Neural crest cell (in vitro differentiated cells): ENCODE measurements at regions not wholly inside any gene's neighbourhood (a gene's known extent, or its start where the extent isn't known, plus 50 kb on each side); places are given as distances from the start of the nearest gene placed in this dataset.
"Not testable (repeated sequence)": the region's sequence is repeated elsewhere in the genome, so short reads cannot be mapped to it uniquely, and the experiment has no call there.

Experiments used
- DNase-seq: peaks from one replicate; pipeline ENCODE4 v3.0.0; 2021; ENCODE audit warnings: low read depth, mixed read lengths, low spot score
- H3K27ac Mint-ChIP-seq: one replicate; pipeline ENCODE4 v1.8.0; 2021; ENCODE audit warnings: mild to moderate bottlenecking, mixed read lengths; ENCODE audit not compliant: unreplicated experiment
- H3K27me3 Mint-ChIP-seq: 2 replicates; pipeline ENCODE4 v1.8.0; 2021; ENCODE audit warnings: low read depth, mild to moderate bottlenecking, mixed read lengths
- H3K36me3 Mint-ChIP-seq: 2 replicates; pipeline ENCODE4 v1.8.0; 2021; ENCODE audit warnings: low read depth, mild to moderate bottlenecking, mixed read lengths
- H3K4me1 Mint-ChIP-seq: 2 replicates; pipeline ENCODE4 v1.8.0; 2021; ENCODE audit warnings: mixed read lengths
- H3K4me3 Mint-ChIP-seq: one replicate; pipeline ENCODE4 v1.8.0; 2021; ENCODE audit warnings: mild to moderate bottlenecking, mixed read lengths
- H3K9me3 Mint-ChIP-seq: 2 replicates; pipeline ENCODE4 v1.8.0; 2021; ENCODE audit warnings: mixed read lengths
- TF ChIP-seq, protein P1 (sequence below): fragments of 200-600 bp; sonication (generic); conservative IDR thresholded peaks from 2 replicates; pipeline ENCODE4 v1.5.0; 2021; ENCODE audit warnings: antibody characterized with exemption, mild to moderate bottlenecking

DNA sequence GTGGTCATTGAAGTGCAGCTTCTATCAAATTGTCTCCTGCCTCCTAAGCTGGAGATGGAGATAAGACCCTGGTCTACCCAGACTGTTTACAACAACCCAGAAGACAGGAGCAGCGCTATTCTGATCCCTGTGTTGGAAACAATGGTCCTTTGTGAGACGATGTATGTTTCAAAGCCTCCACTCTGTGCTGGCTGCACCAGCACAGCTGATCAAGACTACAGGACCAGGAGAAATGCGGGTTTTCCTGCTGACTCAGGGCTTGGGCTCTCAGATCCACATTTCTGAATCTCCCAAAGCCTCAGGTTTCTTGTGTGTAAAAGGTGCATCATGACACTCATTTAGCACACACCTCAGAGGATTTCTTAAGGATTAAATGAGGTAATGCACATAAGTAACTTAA is 92.0 kb downstream of the POU3F3 start:
- Mint-ChIP-seq H3K36me3 (no peaks in the 10 kb centered on the region), H3K27me3 (peaks cover 3% of the 10 kb centered on the region), H3K4me1 (peaks cover 37% of the 10 kb centered on the region), H3K4me3 (no peak overlapping the region), H3K9me3 (no peaks in the 10 kb centered on the region), H3K27ac (no peak overlapping the region)
- DNase-seq, result no peak
- TF ChIP-seq, protein P1, sequence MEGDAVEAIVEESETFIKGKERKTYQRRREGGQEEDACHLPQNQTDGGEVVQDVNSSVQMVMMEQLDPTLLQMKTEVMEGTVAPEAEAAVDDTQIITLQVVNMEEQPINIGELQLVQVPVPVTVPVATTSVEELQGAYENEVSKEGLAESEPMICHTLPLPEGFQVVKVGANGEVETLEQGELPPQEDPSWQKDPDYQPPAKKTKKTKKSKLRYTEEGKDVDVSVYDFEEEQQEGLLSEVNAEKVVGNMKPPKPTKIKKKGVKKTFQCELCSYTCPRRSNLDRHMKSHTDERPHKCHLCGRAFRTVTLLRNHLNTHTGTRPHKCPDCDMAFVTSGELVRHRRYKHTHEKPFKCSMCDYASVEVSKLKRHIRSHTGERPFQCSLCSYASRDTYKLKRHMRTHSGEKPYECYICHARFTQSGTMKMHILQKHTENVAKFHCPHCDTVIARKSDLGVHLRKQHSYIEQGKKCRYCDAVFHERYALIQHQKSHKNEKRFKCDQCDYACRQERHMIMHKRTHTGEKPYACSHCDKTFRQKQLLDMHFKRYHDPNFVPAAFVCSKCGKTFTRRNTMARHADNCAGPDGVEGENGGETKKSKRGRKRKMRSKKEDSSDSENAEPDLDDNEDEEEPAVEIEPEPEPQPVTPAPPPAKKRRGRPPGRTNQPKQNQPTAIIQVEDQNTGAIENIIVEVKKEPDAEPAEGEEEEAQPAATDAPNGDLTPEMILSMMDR, result no peak

DNA sequence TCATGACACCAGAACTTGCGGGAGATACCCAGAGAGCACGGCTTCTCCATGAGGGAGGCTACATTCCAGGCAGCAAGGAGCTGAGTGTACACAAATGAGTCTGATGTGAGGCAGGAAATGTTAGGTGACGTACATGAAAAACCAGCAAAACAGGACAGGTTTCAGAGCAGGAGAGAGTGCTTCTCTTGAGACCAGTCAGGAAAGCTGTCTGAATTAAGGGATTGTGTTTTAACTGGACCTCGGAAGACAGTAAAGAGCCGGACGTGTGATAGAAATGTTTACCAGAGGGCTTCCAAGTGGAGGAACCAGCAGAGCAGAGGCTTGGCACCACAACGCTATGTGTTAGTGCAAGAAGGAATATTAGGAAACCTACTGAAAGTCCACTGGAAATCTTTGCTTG is 90.4 kb upstream of the MRPS9 start:
- H3K4me1 Mint-ChIP-seq, result peaks cover 37% of the 10 kb centered on the region
- not testable (repeated sequence) for H3K4me3 Mint-ChIP-seq, H3K27me3 Mint-ChIP-seq, H3K9me3 Mint-ChIP-seq, H3K27ac Mint-ChIP-seq, DNase-seq, H3K36me3 Mint-ChIP-seq

DNA sequence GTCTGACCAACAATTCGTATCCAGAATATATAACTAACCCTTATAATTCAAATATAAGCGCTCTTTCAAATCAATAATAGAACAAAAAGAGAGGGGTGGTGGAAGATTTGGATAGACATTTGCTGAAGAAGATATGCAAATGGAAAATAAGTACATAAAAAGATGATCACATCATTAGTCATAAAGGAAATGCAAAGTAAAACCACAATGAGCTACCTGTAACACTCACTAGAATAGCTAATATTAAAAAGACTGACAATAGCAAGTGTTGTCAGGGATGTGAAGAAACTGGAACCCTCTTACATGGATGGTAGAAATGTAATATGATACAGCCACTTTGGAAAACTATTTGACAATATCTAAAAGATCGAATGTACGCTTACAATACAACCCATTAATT is 84.9 kb upstream of the MRPS9 start:
- Mint-ChIP-seq H3K27me3 (peaks cover 6% of the 10 kb centered on the region), H3K9me3 (peaks cover 6% of the 10 kb centered on the region), H3K36me3 (peaks cover 5% of the 10 kb centered on the region), H3K27ac (no peak overlapping the region), H3K4me1 (peaks cover 9% of the 10 kb centered on the region), H3K4me3 (no peak overlapping the region)
- no peak for DNase-seq
- TF ChIP-seq, protein P1, result no peak

DNA sequence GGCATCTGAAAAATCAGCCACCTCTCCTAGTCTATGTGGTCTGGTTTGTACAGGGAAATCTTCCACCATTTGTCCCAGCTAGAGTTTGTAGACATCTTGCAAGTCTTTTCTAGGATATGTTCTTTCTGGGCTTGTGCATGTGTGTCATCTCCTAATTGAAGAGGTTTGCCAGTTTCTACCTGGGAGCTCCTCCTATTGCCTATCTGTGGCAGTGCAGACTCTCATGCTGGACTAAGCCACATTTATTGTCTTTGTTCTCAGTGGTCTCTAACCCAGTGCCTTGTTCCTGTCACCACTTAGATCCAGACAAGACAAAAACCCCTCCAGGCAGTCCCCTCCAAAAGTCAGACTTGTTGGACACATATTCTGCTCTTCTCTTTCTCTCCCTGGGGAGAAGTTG is 72.0 kb upstream of the MRPS9 start:
- Mint-ChIP-seq H3K27ac (no peak overlapping the region), H3K4me1 (peaks cover 5% of the 10 kb centered on the region), H3K9me3 (peaks cover 22% of the 10 kb centered on the region), H3K27me3 (peaks cover 3% of the 10 kb centered on the region), H3K36me3 (peaks cover 14% of the 10 kb centered on the region), H3K4me3 (no peak overlapping the region)
- no peak for DNase-seq
- TF ChIP-seq, protein P1, result peak; percentile 15

DNA sequence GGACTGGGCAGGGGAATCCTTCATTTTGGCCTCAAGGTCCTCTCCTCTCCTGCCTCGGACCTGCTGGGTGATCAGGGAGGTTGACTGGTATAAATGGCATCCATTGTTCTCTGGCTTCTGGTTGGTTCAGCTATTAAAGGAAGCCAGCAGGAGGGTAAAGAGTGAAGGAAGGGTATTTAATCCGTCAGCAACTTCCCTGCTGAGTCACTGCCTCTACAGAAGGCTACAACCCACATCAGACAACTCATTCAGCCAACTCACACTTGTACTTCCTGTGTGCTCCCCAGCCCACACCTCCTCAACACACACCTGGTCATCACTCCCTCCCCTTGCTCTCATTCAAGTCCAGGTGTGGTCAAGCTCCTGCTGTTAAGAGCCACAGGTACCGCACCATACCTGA is 68.3 kb upstream of the MRPS9 start:
- no peak for DNase-seq
- peak overlapping the region; percentile 74 for H3K27ac Mint-ChIP-seq

DNA sequence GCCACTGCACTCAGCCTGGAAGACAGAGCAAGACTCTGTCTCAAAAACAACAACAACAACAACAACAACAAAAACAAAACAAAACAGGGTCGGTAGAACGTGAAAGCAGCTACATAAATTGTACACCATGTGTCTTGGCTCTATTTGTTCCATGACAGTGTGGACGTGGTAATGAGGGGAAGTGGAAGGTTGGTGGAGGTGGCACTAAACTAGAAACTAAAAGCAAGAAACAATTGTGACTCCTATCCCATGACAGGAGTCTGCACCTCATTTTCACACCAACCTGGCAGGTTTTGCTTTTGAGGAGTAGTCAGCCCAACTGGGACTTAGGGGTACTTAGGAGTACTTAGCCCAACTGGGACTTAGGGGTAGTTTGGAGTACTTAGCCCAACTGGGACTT is 62.5 kb upstream of the MRPS9 start:
- no peak overlapping the region for H3K27ac Mint-ChIP-seq

More for the DNA sequence above, 68.3 kb upstream of the MRPS9 start:
- Mint-ChIP-seq H3K36me3 (peaks cover 5% of the 10 kb centered on the region), H3K27me3 (no peaks in the 10 kb centered on the region), H3K4me3 (no peak overlapping the region), H3K9me3 (peaks cover 11% of the 10 kb centered on the region), H3K4me1 (peaks cover 5% of the 10 kb centered on the region)
- TF ChIP-seq, protein P1, result no peak

More for the DNA sequence above, 62.5 kb upstream of the MRPS9 start:
- Mint-ChIP-seq H3K4me3 (no peak overlapping the region), H3K4me1 (no peaks in the 10 kb centered on the region), H3K36me3 (no peaks in the 10 kb centered on the region), H3K27me3 (no peaks in the 10 kb centered on the region), H3K9me3 (peaks cover 7% of the 10 kb centered on the region)
- no peak for DNase-seq
- TF ChIP-seq, protein P1, result no peak
